WTC11 (cell line): ENCODE measurements at regions not wholly inside any gene's neighbourhood (a gene's known extent, or its start where the extent isn't known, plus 50 kb on each side); places are given as distances from the start of the nearest gene placed in this dataset.
A peak's percentile ranks its signal among the peaks of the same experiment; 100 is the strongest.

ENCODE experiments used
- ATAC-seq: fragments of 200-7000 bp; cut with Tn5 transposase; 2 replicates; pipeline ENCODE4 v1.10.0; 2021; ENCODE audit warnings: mild to moderate bottlenecking, moderate library complexity
- CTCF ChIA-PET: fragments of 300-600 bp; sonication (Branson Sonifier 250); formaldehyde crosslinking; loops from one replicate; lab custom pipeline; 2021; ENCODE audit warnings: antibody characterized with exemption; lab: Charles Lee
- POLR2A ChIA-PET: fragments of 350-600 bp; sonication (Branson Sonifier 250); formaldehyde crosslinking; loops from one replicate; lab custom pipeline; 2021; ENCODE audit warnings: antibody characterized with exemption; lab: Charles Lee
- DNase-seq: peaks from one replicate; pipeline ENCODE4 v3.0.0; 2021; ENCODE audit warnings: low spot score
- H3K27ac Mint-ChIP-seq: 2 replicates; pipeline ENCODE4 v1.8.0; 2021; ENCODE audit warnings: mixed read lengths
- H3K27me3 Mint-ChIP-seq: 2 replicates; pipeline ENCODE4 v1.8.0; 2021; ENCODE audit warnings: low read depth, mild to moderate bottlenecking, moderate library complexity, mixed read lengths
- H3K36me3 Mint-ChIP-seq: 2 replicates; pipeline ENCODE4 v1.8.0; 2021; ENCODE audit warnings: mixed read lengths
- H3K4me1 Mint-ChIP-seq: 2 replicates; pipeline ENCODE4 v1.8.0; 2022; ENCODE audit warnings: mixed read lengths
- H3K4me3 Mint-ChIP-seq: 2 replicates; pipeline ENCODE4 v1.8.0; 2021; ENCODE audit warnings: mild to moderate bottlenecking, moderate library complexity, mixed read lengths
- H3K9me3 Mint-ChIP-seq: 2 replicates; pipeline ENCODE4 v1.8.0; 2021; ENCODE audit warnings: mixed read lengths
- ATF2 ChIP-seq: sonication (generic); formaldehyde crosslinking; IDR thresholded peaks from 2 replicates; pipeline ENCODE4 v1.8.1; 2022; ENCODE audit warnings: low read depth, missing genetic modification reagents, borderline replicate concordance
- E2F4 ChIP-seq: sonication (generic); formaldehyde crosslinking; IDR thresholded peaks from 2 replicates; pipeline ENCODE4 v1.8.1; 2022; ENCODE audit warnings: low read depth, mild to moderate bottlenecking, moderate library complexity, missing genetic modification reagents, borderline replicate concordance
- E2F5 ChIP-seq: sonication (generic); formaldehyde crosslinking; IDR thresholded peaks from 2 replicates; pipeline ENCODE4 v1.8.1; 2022; ENCODE audit warnings: mild to moderate bottlenecking, moderate library complexity, missing genetic modification reagents
- ELF4 ChIP-seq: sonication (generic); formaldehyde crosslinking; IDR thresholded peaks from 2 replicates; pipeline ENCODE4 v1.8.1; 2022; ENCODE audit warnings: low read depth, mild to moderate bottlenecking, moderate library complexity, missing genetic modification reagents
- GABPB1 ChIP-seq: sonication (generic); formaldehyde crosslinking; IDR thresholded peaks from 2 replicates; pipeline ENCODE4 v1.8.1; 2023; ENCODE audit warnings: mild to moderate bottlenecking, missing genetic modification reagents
- HMGXB4 ChIP-seq: sonication (generic); formaldehyde crosslinking; IDR thresholded peaks from 2 replicates; pipeline ENCODE4 v1.8.1; 2023; ENCODE audit warnings: mild to moderate bottlenecking, moderate library complexity, missing genetic modification reagents
- JAZF1 ChIP-seq: fragments of 250-450 bp; sonication (Bioruptor Pico); IDR thresholded peaks from 2 replicates; pipeline ENCODE4 v1.9.0; 2021; ENCODE audit warnings: moderate library complexity, mild to moderate bottlenecking, inconsistent platforms
- JUN ChIP-seq: sonication (generic); formaldehyde crosslinking; IDR thresholded peaks from 2 replicates; pipeline ENCODE4 v1.8.0; 2023; ENCODE audit warnings: mild to moderate bottlenecking, missing genetic modification reagents
- MLX ChIP-seq: sonication (generic); formaldehyde crosslinking; IDR thresholded peaks from 2 replicates; pipeline ENCODE4 v1.8.1; 2023; ENCODE audit warnings: mild to moderate bottlenecking, missing genetic modification reagents, moderate library complexity
- NFATC4 ChIP-seq: fragments of 250-450 bp; sonication (Bioruptor Pico); IDR thresholded peaks from 2 replicates; pipeline ENCODE4 v1.9.0; 2021; ENCODE audit warnings: mild to moderate bottlenecking
- PREB ChIP-seq: sonication (generic); formaldehyde crosslinking; IDR thresholded peaks from 2 replicates; pipeline ENCODE4 v1.8.1; 2022; ENCODE audit warnings: mild to moderate bottlenecking, missing genetic modification reagents, moderate library complexity, borderline replicate concordance
- RELA ChIP-seq: sonication (generic); formaldehyde crosslinking; IDR thresholded peaks from 2 replicates; pipeline ENCODE4 v1.8.1; 2022; ENCODE audit warnings: missing genetic modification reagents, mild to moderate bottlenecking, borderline replicate concordance
- TEAD1 ChIP-seq: sonication (generic); formaldehyde crosslinking; IDR thresholded peaks from 2 replicates; pipeline ENCODE4 v1.8.0; 2022; ENCODE audit warnings: mild to moderate bottlenecking, missing genetic modification reagents
- TP53 ChIP-seq: sonication (generic); formaldehyde crosslinking; IDR thresholded peaks from 2 replicates; pipeline ENCODE4 v1.8.1; 2023; ENCODE audit warnings: mild to moderate bottlenecking, missing genetic modification reagents
- USF2 ChIP-seq: sonication (generic); formaldehyde crosslinking; IDR thresholded peaks from 2 replicates; pipeline ENCODE4 v1.8.1; 2023; ENCODE audit warnings: mild to moderate bottlenecking, missing genetic modification reagents, moderate library complexity
- ZBTB43 ChIP-seq: sonication (generic); formaldehyde crosslinking; IDR thresholded peaks from 2 replicates; pipeline ENCODE4 v1.8.1; 2023; ENCODE audit warnings: mild to moderate bottlenecking, missing genetic modification reagents
- ZNF121 ChIP-seq: sonication (generic); formaldehyde crosslinking; IDR thresholded peaks from 2 replicates; pipeline ENCODE4 v1.8.0; 2023; ENCODE audit warnings: missing genetic modification reagents
- ZNF138 ChIP-seq: sonication (generic); formaldehyde crosslinking; conservative IDR thresholded peaks from 2 replicates; pipeline ENCODE4 v1.8.1; 2022; ENCODE audit warnings: mild to moderate bottlenecking, moderate library complexity, missing genetic modification reagents
- ZSCAN18 ChIP-seq: fragments of 250-450 bp; sonication (Bioruptor Pico); IDR thresholded peaks from 2 replicates; pipeline ENCODE4 v2.1.2; 2022; ENCODE audit warnings: mild to moderate bottlenecking, moderate library complexity

GRCh38 chr6:19193624-19194023 is 643.5 kb upstream of the ID4 start:
- Mint-ChIP-seq H3K27me3 (no peaks in the 10 kb centered on the region; the same call in 1 of the 2 replicates), H3K4me1 (peaks cover 12% of the 10 kb centered on the region), H3K27ac (no peak overlapping the region), H3K9me3 (peaks cover 7% of the 10 kb centered on the region; the same call in 1 of the 2 replicates), H3K36me3 (no peaks in the 10 kb centered on the region; the same call in 1 of the 2 replicates), H3K4me3 (no peak overlapping the region)
- CTCF ChIA-PET = no interaction called here
- DNase-seq (no peak), ATAC-seq (peak; percentile 38; the same call in 1 of the 2 replicates)
- POLR2A ChIA-PET = no interaction called here
- TF ChIP-seq TEAD1 (CRISPR knock-in tag) = no peak
- TF ChIP-seq ZSCAN18 (CRISPR knock-in tag) = no peak
- no peak for TF ChIP-seq ATF2 (CRISPR knock-in tag)
- TF ChIP-seq ZNF138 = no peak
- TF ChIP-seq PREB (CRISPR knock-in tag) = no peak
- no peak for TF ChIP-seq E2F5 (CRISPR knock-in tag)
- TF ChIP-seq USF2 = no peak
- no peak for TF ChIP-seq E2F4 (CRISPR knock-in tag)
- no peak for TF ChIP-seq NFATC4
- no peak for TF ChIP-seq JUN (CRISPR knock-in tag)
- no peak for TF ChIP-seq MLX
- no peak for TF ChIP-seq ZNF121 (CRISPR knock-in tag)
- no peak for TF ChIP-seq ELF4 (CRISPR knock-in tag)
- TF ChIP-seq HMGXB4 (CRISPR knock-in tag) = no peak
- TF ChIP-seq JAZF1 = no peak
- TF ChIP-seq TP53 (CRISPR knock-in tag) = no peak
- TF ChIP-seq RELA = no peak
- no peak for TF ChIP-seq GABPB1
- TF ChIP-seq ZBTB43 (CRISPR knock-in tag) = no peak
